ENCODE measurements at regions not wholly inside any gene's neighbourhood (a gene's known extent, or its start where the extent isn't known, plus 50 kb on each side); places are given as distances from the start of the nearest gene placed in this dataset.

GRCh38 chr3:177431525-177432176 lies 234.4 kb upstream of the TBL1XR1 start:
- no peak for DNase-seq (ENCODE audit: low read depth)

DNA sequence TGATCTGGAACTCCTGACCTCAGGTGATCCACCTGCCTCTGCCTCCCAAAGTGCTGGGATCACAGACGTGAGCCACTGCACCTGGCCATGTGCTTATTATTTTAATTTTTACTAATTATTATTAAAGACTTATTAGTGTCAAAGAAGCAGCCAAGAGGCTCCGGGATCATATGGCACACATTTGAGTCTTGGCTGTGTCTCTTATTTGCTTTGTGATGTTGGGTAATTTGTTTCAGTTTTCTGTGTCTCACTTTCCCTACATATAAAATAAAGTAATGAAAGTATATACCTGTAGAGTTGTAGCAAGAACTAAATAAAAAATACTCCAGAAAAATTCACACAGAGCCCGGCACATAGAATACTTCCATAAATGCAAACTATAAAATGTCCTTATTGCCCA lies 238.0 kb upstream of the TBL1XR1 start:
- DNase-seq (ENCODE audit: low read depth) = no peak

- no peak for DNase-seq (ENCODE audit: low read depth)
These were observed 240.4 kb upstream of the TBL1XR1 start for GRCh38 chr3:177437513-177438337.

DNA sequence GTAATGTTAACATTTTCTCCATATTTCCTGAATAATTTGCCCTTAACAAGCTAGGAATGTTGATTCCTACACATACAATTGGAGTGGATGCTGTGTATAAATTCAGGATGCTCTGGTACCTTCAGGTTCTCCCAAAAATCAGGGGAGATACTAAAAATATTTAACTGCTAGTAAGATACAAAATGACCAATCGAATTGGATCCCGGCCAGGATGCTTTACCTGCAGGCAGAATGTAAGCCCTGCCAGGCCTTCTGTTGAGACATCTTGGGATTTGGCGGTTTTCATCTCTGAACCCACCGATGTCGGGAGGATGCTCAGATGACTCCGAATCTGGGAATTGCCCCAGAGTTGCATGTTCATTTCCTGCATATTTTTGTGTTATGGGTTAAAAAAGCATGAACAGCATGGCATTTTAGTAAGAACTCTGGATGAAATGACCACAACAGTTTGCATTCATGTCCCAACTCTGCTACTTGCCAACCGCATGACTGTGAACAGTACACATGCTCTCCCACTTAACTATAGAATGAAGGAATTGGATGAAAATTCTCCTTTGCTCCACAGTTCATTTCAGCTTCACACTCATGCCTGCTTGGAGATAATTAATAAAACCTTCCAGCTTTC lies 241.4 kb upstream of the TBL1XR1 start:
- no peak for DNase-seq (ENCODE audit: low read depth)

DNA sequence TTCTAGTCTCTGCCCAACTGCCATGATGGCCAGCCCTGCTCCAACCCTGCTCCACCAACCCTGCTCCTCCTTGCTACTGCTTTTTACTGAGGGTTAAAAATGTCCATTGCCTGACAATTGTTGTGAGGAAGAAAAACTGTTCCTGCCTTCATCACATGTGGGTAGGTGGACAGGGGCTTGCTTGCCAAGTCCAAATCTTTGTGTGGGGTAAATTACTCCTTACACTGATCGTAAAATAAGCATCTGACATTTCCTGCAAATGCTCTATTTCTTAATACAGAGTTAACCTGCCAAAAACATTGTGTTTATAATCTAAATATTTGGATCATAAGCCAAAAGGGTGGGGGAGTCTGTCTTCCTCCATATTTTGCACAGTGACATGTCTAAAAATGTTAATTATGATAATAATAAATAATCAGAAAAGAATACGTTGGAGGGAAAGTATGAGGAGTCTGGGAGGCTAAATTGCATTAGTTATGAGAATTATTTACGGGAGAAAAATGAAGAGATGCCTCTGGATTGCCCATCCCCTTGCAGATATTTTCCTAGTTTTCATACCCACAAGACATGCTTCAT lies 242.5 kb upstream of the TBL1XR1 start:
- no peak for DNase-seq (ENCODE audit: low read depth)

DNA sequence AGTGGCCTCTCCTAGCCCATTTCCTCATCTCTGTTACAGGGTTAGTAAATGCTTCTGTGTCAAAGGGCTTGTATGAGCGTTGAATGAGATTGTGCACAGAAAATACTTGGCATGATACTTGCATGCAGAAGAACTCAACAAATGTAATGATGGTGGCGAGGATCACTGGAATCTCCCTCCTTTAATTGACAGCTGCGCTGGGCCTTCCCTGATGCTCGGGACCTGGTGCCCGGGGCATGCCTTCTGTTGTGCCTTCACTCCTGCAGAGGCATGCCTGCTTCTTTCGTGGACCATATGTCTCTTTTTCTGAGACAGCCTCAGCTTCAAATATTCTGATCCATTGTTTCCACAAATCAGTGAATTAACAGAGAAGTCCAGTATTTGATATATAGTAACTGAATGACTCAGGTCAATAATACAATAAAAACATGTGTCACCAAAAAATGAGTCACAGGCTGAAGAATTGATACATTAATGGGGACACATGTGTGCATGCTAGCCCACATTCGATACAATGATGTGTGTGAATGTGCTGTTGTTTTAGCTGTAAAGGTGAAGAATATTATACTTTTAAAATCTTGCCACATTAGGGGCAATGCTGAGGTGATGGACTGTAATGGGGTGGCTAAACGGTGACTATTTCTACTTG lies 243.3 kb upstream of the TBL1XR1 start:
- no peak for DNase-seq (ENCODE audit: low read depth)

- DNase-seq (ENCODE audit: low read depth) = no peak
These were observed 244.1 kb upstream of the TBL1XR1 start for GRCh38 chr3:177441276-177441812.

- no peak for DNase-seq (ENCODE audit: low read depth)
These were observed 244.7 kb upstream of the TBL1XR1 start for GRCh38 chr3:177441813-177442646.

DNA sequence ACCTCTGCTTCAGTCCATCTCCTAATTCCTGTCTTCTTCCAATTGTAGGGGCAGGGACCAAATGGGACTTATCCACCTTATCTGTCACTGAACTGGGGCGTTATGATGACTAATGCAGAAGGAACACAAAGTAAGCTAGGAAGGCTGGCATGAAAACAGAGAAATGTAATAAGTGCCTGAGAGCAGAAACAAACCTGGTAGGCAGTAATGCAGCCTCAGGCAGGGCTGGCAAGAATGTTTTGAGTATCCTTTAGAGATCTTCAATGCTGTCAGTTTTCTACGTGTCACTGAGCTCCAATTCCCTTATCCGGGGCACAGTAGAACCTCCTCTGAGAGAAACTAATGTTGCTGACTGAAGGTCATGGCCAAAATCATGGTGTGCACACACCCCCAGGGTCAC lies 246.2 kb upstream of the TBL1XR1 start:
- DNase-seq (ENCODE audit: low read depth) = no peak

DNA sequence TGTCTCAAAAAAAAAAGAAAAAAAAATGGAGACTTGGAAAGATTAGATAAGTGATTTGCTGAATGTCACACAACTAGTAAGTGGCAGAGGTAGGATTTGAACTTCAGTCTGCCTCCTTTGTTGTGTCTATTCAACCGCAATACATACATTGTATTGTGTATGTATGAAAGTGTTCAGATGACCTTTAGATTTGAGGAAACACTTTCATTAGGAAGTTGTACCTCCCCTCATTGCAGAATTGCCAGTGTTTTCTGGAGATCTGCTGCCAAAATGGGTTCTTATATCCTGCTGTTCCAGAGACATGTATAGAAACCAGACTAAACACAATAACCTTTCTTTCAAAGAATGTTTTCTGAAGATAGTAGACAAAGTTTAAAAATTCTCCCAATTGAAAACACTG lies 247.4 kb upstream of the TBL1XR1 start:
- no peak for DNase-seq (ENCODE audit: low read depth)

DNA sequence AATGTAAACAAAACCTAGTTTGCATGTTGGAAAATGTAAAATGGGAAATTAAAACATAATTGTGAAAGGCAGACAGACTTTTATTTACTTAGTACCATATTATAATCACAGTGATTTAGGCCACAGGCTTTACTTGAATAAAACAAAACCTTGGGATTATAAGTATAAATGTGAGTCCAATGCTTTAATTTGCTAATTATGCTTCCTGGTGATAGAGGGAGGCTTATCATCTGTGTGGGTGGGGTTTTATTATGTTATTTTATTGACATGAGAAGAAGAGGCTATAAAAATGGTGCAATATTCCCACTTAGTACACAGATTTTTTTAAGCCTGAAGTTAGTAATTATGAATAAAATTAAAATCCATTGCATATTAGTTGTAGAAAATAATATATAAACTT lies 248.3 kb upstream of the TBL1XR1 start:
- DNase-seq (ENCODE audit: low read depth) = no peak

- DNase-seq (ENCODE audit: low read depth) = no peak
These were observed 248.9 kb upstream of the TBL1XR1 start for GRCh38 chr3:177446165-177446601.

DNA sequence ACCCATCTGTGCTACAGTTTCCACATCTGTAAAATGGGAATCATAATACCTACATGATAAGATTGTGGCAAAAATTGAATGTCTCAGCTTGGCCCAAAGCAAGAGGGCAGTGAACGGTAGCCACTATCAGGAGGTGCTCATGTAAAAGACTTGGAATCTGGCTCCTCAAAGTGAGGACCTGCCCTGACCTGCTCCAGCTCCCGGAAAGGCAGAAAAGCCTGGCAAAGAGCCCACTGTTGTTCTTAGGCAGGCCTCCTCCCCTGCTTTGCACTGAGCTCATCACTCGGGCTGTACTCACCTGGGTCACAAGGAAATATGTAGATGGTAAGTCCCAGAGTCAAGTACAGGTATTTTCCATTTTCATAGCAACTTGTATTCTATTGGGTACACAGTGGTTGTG lies 250.7 kb upstream of the TBL1XR1 start:
- DNase-seq (ENCODE audit: low read depth) = no peak

- DNase-seq (ENCODE audit: low read depth) = no peak
These were observed 251.7 kb upstream of the TBL1XR1 start for GRCh38 chr3:177448987-177449359.

- DNase-seq (ENCODE audit: low read depth) = no peak
These were observed 252.2 kb upstream of the TBL1XR1 start for GRCh38 chr3:177449360-177450006.

DNA sequence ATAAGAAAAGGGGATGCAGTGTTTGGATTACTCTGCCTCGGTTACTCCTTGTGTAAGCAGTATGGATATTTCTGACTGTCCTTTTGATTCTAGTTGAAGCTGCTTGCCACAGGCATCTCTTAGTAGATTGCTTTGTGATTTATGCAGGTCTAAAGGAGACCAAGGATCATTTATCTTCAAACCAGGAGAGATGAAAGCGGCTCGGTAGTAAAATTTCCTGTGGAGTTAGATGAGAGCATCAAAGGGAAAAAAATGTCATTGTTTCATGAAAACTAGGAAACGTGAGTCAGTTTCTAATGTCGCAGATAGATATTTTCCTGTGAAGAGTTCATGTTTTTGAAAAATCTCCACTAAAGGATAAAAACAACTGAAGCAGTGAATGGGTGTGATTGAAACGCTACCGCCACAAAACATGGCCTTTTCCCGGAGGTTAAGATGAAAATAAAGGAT lies 254.0 kb upstream of the TBL1XR1 start:
- no peak for DNase-seq (ENCODE audit: low read depth)

DNA sequence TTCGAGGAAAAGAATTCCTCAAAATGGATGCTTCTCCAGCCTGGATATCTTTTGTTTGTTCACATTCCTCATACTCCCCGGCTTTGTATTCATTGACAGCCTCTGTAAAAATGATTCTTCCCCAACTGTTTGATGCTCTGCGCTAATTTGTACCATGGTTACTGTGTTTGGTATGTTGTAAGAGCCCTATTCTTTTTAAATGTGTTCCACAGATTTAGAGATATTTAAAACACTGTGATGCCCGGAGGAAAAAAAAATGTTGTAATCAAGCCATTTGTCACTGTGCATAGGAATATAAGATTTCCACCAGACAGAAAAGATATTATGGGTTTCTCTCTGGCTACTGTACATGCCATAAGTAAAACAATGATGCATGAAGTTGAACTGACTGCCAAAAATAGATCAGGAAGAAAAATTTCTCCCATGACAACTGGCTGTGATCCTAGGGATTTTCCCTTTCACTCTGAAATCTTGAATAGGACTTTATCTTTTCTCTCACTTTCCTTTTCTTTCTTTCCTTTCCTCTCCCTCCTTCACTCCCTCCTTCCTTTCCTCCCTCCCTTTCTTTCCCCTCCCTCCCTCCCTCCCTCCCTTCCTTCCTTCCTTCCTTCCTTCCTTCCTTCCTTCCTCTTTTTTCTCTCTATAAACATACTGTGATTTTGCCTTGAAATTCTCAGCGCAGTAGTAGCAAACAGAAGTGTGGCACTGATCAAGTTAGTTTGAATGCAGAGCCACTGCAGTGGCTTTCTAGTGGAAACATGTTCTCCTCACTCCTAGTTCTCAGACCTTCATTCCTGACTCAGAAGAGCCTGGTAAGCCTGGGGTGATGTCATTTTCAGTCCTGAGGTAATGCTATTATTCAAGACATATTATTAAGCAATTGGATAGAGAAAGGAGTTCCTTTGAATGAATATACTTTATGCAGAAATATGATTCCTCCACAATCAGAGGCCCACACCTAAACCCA lies 254.9 kb upstream of the TBL1XR1 start:
- no peak for DNase-seq (ENCODE audit: low read depth)

DNA sequence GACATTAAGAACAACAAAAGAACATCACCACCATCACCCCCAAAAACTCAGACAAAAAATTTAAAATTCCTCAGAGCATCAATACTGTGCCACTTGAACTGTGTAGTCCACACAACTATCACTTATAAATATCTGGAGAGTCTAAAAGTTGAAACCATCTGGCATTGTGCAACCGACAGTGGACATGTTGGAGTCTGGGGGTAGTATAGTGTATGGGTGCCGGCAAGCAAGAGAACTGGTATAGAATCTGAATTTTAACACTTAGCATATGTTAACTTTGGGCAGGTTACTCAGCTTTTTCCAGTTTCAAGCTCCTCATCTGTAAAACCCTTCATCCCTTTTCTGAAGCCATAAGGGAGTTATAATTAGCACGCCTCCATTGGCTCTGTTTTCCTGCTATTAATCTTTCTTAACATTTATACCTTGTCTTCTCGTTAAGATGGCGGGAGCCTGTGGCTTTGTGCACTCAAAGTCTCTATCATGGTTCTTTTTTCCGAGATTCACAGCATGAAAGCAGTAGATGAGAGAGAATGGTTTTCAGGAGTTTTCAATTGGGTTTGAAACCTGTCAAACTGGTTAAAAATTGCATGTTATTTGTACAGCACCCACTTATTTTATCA lies 255.7 kb upstream of the TBL1XR1 start:
- DNase-seq (ENCODE audit: low read depth) = no peak

GRCh38 chr3:177453451-177453844 lies 256.2 kb upstream of the TBL1XR1 start:
- no peak for DNase-seq (ENCODE audit: low read depth)
